ENCODE measurements at regions not wholly inside any gene's neighbourhood (a gene's known extent, or its start where the extent isn't known, plus 50 kb on each side); places are given as distances from the start of the nearest gene placed in this dataset.

DNA sequence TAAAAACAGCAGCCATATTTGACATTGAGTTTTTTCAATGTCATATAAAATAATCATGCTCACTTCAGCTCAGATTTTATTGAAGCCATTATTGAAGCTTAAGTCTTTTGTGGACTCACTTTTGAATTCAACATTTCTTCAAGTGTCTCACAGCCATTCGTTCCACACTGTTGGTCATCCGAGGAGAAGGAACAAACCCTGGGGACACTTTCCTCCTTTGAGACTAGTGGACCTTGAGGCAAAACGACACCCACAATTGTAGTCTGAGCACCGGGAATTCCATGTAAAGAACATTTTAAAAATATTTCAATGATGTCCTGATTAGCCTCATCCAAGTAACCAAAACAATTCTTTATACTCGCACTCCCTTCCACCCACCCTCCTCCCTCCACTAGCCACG is 174.7 kb downstream of the CD47 start:
- no peak for TF ChIP-seq POLR2AphosphoS5 (IDR thresholded peaks at IDR 0.05; ENCODE audit: low read depth, low read length)
- no peak for TF ChIP-seq POLR2A (IDR thresholded peaks at IDR 0.05; ENCODE audit: low read depth, low read length)
- no peak for TF ChIP-seq TAF1 (IDR thresholded peaks at IDR 0.05; ENCODE audit: low read depth, low read length)
- no peak for TF ChIP-seq PAX5 (IDR thresholded peaks at IDR 0.05; ENCODE audit: insufficient read depth, low read length, severe bottlenecking)
